ENCODE measurements at regions not wholly inside any gene's neighbourhood (a gene's known extent, or its start where the extent isn't known, plus 50 kb on each side); places are given as distances from the start of the nearest gene placed in this dataset.

DNA sequence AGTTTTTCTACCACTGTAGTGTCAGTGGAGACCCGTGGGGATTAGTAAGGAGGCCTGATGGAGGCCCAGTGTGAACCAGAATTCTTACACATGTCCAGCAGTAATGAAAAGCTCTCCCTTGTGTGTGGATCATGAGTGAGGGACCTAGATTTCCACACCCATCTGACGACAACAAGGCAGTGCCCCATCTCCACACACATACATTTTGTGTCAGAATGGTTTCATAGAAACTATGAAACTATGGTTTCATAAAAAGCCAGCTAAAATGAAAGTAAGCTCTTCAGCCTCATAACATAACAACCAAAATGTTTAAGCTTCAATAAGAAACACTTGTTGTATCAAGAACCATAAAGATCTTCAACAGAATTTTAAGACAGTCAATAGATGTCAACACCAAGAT, 884.5 kb upstream of the ADGRL3 start:
- Histone ChIP-seq H3K4me3 (no peak overlapping the region), H3K9me3 (no peaks in the 10 kb centered on the region), H3K27me3 (no peaks in the 10 kb centered on the region), H3K27ac (no peak overlapping the region), H3K4me1 (no peaks in the 10 kb centered on the region), H3K36me3 (no peaks in the 10 kb centered on the region)
- DNase-seq: no peak
- intact Hi-C loops (cut with DNase I; ENCODE audit: low total_unique reads): no loop called here
- WGBS, 5 donors: 75 to 83% (median 82%) methylated on average over 2 of the region's 2 CpGs
- TF ChIP-seq POLR2A (IDR thresholded peaks at IDR 0.05) (no peak), POLR2AphosphoS5 (IDR thresholded peaks at IDR 0.05) (no peak)

DNA sequence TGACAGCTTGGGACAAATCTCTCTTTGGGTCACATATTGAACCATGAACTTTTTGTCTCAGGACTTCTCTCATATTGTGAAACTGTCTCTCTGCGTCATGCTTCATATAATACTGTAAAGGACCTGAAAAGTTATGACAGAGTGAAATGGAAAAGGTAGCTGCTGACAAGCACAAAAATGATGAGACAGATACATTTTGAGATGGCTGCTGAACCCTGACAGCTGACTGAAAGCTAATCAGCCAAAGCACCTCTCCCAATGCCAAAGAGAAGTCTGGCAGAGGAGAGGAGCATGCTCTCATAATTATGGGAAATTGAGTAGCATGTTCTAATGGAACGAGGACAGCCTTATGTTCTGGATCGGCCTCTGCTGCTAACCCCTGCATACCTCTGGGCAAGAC, 873.4 kb upstream of the ADGRL3 start:
- TF ChIP-seq, protein P1, sequence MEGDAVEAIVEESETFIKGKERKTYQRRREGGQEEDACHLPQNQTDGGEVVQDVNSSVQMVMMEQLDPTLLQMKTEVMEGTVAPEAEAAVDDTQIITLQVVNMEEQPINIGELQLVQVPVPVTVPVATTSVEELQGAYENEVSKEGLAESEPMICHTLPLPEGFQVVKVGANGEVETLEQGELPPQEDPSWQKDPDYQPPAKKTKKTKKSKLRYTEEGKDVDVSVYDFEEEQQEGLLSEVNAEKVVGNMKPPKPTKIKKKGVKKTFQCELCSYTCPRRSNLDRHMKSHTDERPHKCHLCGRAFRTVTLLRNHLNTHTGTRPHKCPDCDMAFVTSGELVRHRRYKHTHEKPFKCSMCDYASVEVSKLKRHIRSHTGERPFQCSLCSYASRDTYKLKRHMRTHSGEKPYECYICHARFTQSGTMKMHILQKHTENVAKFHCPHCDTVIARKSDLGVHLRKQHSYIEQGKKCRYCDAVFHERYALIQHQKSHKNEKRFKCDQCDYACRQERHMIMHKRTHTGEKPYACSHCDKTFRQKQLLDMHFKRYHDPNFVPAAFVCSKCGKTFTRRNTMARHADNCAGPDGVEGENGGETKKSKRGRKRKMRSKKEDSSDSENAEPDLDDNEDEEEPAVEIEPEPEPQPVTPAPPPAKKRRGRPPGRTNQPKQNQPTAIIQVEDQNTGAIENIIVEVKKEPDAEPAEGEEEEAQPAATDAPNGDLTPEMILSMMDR (IDR thresholded peaks at IDR 0.05): no peak
- no peak for TF ChIP-seq POLR2AphosphoS5 (IDR thresholded peaks at IDR 0.05)
- TF ChIP-seq POLR2A (IDR thresholded peaks at IDR 0.05): no peak
- no peak for TF ChIP-seq EP300 (IDR thresholded peaks at IDR 0.05)
- Histone ChIP-seq H3K36me3 (no peaks in the 10 kb centered on the region), H3K27ac (no peak overlapping the region), H3K4me1 (no peaks in the 10 kb centered on the region), H3K4me3 (no peak overlapping the region), H3K9me3 (no peaks in the 10 kb centered on the region), H3K27me3 (no peaks in the 10 kb centered on the region)
- WGBS, 5 donors: 79 to 84% (median 82%) methylated on average over 3 of the region's 3 CpGs
- intact Hi-C loops (cut with DNase I; ENCODE audit: low total_unique reads): no loop called here
- no peak for DNase-seq

DNA sequence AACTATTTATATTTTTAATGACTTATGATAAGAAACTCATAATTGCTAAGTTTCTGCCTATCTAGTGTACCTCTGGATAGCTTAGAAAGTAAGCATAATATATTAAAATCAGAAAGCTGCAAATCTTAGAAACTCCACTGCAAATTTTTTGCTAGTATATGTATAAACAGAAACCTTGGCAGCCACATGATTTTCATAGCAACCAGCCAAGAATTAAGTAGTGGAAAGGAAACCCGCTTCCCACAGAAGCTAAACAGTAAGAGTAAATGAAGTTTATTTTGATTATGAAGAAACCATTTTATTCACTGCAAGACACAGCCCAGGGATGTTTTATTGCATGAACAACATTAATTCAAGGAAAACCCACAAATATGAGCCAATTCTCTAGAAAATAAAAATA, 872.5 kb upstream of the ADGRL3 start:
- H3K4me3 ChIP-seq: no peak overlapping the region
- peak in 1 of 2 donors; percentile 17 for DNase-seq
- H3K27ac ChIP-seq: no peak overlapping the region
- intact Hi-C loops (cut with DNase I; ENCODE audit: low total_unique reads): no loop called here
- WGBS, 5 donors: 13 to 35% (median 22%) methylated on average over 1 of the region's 1 CpG
- no peaks in the 10 kb centered on the region for H3K36me3 ChIP-seq
- TF ChIP-seq, protein P1 (IDR thresholded peaks at IDR 0.05): no peak
- no peaks in the 10 kb centered on the region for H3K27me3 ChIP-seq
- H3K4me1 ChIP-seq: no peaks in the 10 kb centered on the region
- H3K9me3 ChIP-seq: no peaks in the 10 kb centered on the region

DNA sequence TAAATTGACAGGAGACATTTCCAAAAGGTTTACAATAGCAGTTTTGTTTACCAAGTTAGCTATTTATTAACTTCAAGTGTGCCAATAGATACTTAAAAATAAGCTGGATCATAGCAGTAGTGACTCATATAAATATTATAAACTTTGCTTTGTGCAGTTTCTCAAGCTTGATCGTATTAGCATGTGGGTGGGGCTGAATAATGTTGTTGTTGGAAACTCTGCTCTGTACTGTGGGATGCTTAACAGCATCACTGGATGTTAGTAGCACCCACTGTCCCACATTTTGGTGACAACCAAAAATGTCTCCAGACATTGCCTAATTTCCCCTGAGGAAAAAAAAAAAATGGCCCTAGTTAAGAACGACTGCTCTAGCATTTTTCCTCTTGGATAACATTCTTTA, 855.2 kb upstream of the ADGRL3 start:
- intact Hi-C loops (cut with DNase I; ENCODE audit: low total_unique reads): no loop called here
- 15 to 35% (median 29%) methylated on average over 2 of the region's 2 CpGs for WGBS, 5 donors
- Histone ChIP-seq H3K36me3 (no peaks in the 10 kb centered on the region), H3K4me1 (no peaks in the 10 kb centered on the region), H3K27ac (no peak overlapping the region), H3K9me3 (no peaks in the 10 kb centered on the region), H3K4me3 (no peak overlapping the region), H3K27me3 (no peaks in the 10 kb centered on the region)
- TF ChIP-seq POLR2AphosphoS5 (IDR thresholded peaks at IDR 0.05): no peak
- TF ChIP-seq, protein P1 (IDR thresholded peaks at IDR 0.05): no peak
- no peak for TF ChIP-seq POLR2A (IDR thresholded peaks at IDR 0.05)
- TF ChIP-seq EP300 (IDR thresholded peaks at IDR 0.05): no peak
- DNase-seq: peak in 1 of 2 donors; percentile 26

DNA sequence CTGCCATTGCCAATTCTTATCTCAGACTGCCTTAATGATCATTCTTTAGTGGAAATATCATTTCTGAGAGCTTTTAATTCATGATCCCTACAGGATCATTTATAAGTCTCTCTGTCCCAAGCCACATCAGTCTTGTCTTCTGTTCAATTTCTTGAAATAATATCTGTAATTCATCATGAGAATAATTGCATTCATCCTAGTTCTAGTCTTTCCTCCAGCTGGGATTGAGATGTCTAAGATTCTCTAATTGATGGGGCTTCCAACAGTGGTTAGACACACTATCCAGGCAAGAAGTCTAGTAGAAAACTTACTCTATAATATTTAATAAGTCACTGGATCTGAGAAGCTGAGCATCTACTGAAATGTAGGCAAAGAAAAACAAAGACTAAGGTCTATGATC, 854.7 kb upstream of the ADGRL3 start:
- intact Hi-C loops (cut with DNase I; ENCODE audit: low total_unique reads): no loop called here
- no peak overlapping the region for H3K27ac ChIP-seq
- H3K9me3 ChIP-seq: no peaks in the 10 kb centered on the region
- H3K27me3 ChIP-seq: no peaks in the 10 kb centered on the region
- TF ChIP-seq, protein P1 (IDR thresholded peaks at IDR 0.05): no peak
- TF ChIP-seq POLR2A (IDR thresholded peaks at IDR 0.05) (no peak), EP300 (IDR thresholded peaks at IDR 0.05) (no peak), POLR2AphosphoS5 (IDR thresholded peaks at IDR 0.05) (no peak)
- no peaks in the 10 kb centered on the region for H3K4me1 ChIP-seq
- H3K36me3 ChIP-seq: no peaks in the 10 kb centered on the region
- DNase-seq: no peak
- H3K4me3 ChIP-seq: no peak overlapping the region
